ENCODE measurements at regions not wholly inside any gene's neighbourhood (a gene's known extent, or its start where the extent isn't known, plus 50 kb on each side); places are given as distances from the start of the nearest gene placed in this dataset.

- TF ChIP-seq REST (IDR thresholded peaks at IDR 0.05; ENCODE audit: low read depth) (no peak), MAX (IDR thresholded peaks at IDR 0.05) (no peak), YY1 (IDR thresholded peaks at IDR 0.05; ENCODE audit: low read depth) (no peak), FOXM1 (IDR thresholded peaks at IDR 0.05; ENCODE audit: borderline replicate concordance, low read depth) (no peak), TAF1 (IDR thresholded peaks at IDR 0.05; ENCODE audit: low read depth) (no peak), TEAD4 (IDR thresholded peaks at IDR 0.05) (no peak)
Observed at GRCh38 chr6:121521164-121521555, 85.7 kb downstream of the GJA1 start.

GRCh38 chr6:121522265-121522664 is 86.8 kb downstream of the GJA1 start:
- TF ChIP-seq USF1 (IDR thresholded peaks at IDR 0.05) (no peak), EGR1 (IDR thresholded peaks at IDR 0.05) (no peak), REST (IDR thresholded peaks at IDR 0.05; ENCODE audit: low read depth) (no peak), NFIC (IDR thresholded peaks at IDR 0.05) (no peak), EP300 (IDR thresholded peaks at IDR 0.05; ENCODE audit: borderline replicate concordance) (no peak), TAF1 (IDR thresholded peaks at IDR 0.05; ENCODE audit: low read depth) (no peak), MAX (IDR thresholded peaks at IDR 0.05) (no peak), RAD21 (IDR thresholded peaks at IDR 0.05; ENCODE audit: low read depth) (no peak), FOXM1 (IDR thresholded peaks at IDR 0.05; ENCODE audit: borderline replicate concordance, low read depth) (no peak), CEBPB (IDR thresholded peaks at IDR 0.05) (no peak), CREB1 (IDR thresholded peaks at IDR 0.05; ENCODE audit: low read depth) (no peak), TEAD4 (IDR thresholded peaks at IDR 0.05) (no peak), ZBTB7A (IDR thresholded peaks at IDR 0.05; ENCODE audit: low read depth) (no peak)

- TF ChIP-seq RAD21 (IDR thresholded peaks at IDR 0.05; ENCODE audit: low read depth) (no peak), TAF1 (IDR thresholded peaks at IDR 0.05; ENCODE audit: low read depth) (no peak)
Observed at GRCh38 chr6:121522771-121523386, 87.4 kb downstream of the GJA1 start.

- TF ChIP-seq CEBPB (IDR thresholded peaks at IDR 0.05) (no peak), TCF12 (IDR thresholded peaks at IDR 0.05; ENCODE audit: low read depth) (no peak), FOXM1 (IDR thresholded peaks at IDR 0.05; ENCODE audit: borderline replicate concordance, low read depth) (no peak), TEAD4 (IDR thresholded peaks at IDR 0.05) (no peak), TAF1 (IDR thresholded peaks at IDR 0.05; ENCODE audit: low read depth) (no peak), NFIC (IDR thresholded peaks at IDR 0.05) (no peak), CREB1 (IDR thresholded peaks at IDR 0.05; ENCODE audit: low read depth) (no peak), EP300 (IDR thresholded peaks at IDR 0.05; ENCODE audit: borderline replicate concordance) (no peak), USF1 (IDR thresholded peaks at IDR 0.05) (no peak), RAD21 (IDR thresholded peaks at IDR 0.05; ENCODE audit: low read depth) (no peak), ZBTB7A (IDR thresholded peaks at IDR 0.05; ENCODE audit: low read depth) (no peak), MAX (IDR thresholded peaks at IDR 0.05) (no peak), EGR1 (IDR thresholded peaks at IDR 0.05) (no peak), YY1 (IDR thresholded peaks at IDR 0.05; ENCODE audit: low read depth) (no peak), REST (IDR thresholded peaks at IDR 0.05; ENCODE audit: low read depth) (no peak)
Observed at GRCh38 chr6:121523628-121524027, 88.2 kb downstream of the GJA1 start.

Data from Ishikawa (cell line).